Suprapubic skin (tissue), 4 donors: ENCODE measurements at regions not wholly inside any gene's neighbourhood (a gene's known extent, or its start where the extent isn't known, plus 50 kb on each side); places are given as distances from the start of the nearest gene placed in this dataset.

Source experiments
- EP300 ChIP-seq: sonication (generic); formaldehyde crosslinking; IDR thresholded peaks from one replicate; pipeline ENCODE4 v1.6.1; 2017; ENCODE audit warnings: antibody characterized with exemption
- POLR2A ChIP-seq, 2 donors: fragments of 450-650 bp; IDR thresholded peaks; one replicate each; pipeline ENCODE4 v1.6.1; 2017; ENCODE audit warnings: antibody characterized with exemption in 2 of 2, mild to moderate bottlenecking in 2 of 2, moderate library complexity in 2 of 2
- POLR2AphosphoS5 ChIP-seq, 3 donors: sonication (generic); formaldehyde crosslinking; IDR thresholded peaks; one replicate each; pipeline ENCODE4 v1.6.1; 2017; ENCODE audit warnings: antibody characterized with exemption in 3 of 3
- TF ChIP-seq, protein P1 (sequence below), 2 donors: fragments of 200-600 bp in 1 of 2; fragments of 450-650 bp in 1 of 2; sonication (generic) in 1 of 2; IDR thresholded peaks; one replicate each; pipeline ENCODE4 v1.5.1; 2016 to 2019; ENCODE audit warnings: antibody characterized with exemption in 2 of 2, mild to moderate bottlenecking in 1 of 2, moderate library complexity in 1 of 2

DNA sequence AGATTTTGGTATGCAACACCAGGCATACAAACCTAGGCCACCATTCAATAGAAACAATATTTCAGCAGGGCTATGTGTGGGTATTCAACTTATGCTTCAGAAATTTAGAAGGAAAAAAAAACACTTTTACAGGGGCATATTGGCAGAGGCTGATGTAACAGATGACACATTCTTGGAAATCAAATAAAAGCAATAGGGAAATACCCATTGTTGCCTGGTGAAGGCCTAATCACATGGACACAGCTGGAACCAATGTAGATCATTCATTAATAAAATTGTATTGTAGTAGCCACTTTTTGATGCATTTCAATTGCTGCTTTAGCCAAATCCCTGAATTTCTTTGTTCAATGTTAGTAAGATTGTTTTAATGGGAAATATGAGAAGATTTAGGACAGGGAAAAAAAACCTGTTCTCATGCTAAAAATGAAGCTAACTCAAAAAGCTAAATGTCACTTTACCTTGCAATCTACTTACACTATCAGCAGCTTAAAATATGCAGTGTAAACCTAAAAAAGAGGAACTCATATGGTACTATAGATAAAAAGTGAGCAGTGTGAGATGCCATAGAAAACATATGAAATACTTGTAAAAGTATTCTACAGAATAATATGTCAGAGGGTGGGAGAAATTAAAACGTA lies 289.4 kb downstream of the ZEB2 start:
- TF ChIP-seq, protein P1, sequence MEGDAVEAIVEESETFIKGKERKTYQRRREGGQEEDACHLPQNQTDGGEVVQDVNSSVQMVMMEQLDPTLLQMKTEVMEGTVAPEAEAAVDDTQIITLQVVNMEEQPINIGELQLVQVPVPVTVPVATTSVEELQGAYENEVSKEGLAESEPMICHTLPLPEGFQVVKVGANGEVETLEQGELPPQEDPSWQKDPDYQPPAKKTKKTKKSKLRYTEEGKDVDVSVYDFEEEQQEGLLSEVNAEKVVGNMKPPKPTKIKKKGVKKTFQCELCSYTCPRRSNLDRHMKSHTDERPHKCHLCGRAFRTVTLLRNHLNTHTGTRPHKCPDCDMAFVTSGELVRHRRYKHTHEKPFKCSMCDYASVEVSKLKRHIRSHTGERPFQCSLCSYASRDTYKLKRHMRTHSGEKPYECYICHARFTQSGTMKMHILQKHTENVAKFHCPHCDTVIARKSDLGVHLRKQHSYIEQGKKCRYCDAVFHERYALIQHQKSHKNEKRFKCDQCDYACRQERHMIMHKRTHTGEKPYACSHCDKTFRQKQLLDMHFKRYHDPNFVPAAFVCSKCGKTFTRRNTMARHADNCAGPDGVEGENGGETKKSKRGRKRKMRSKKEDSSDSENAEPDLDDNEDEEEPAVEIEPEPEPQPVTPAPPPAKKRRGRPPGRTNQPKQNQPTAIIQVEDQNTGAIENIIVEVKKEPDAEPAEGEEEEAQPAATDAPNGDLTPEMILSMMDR (IDR thresholded peaks at IDR 0.05): no peak
- no peak for TF ChIP-seq EP300
- no peak for TF ChIP-seq POLR2AphosphoS5 (IDR thresholded peaks at IDR 0.05)
- no peak for TF ChIP-seq POLR2A (IDR thresholded peaks at IDR 0.05)
